GM13977 (cell line): ENCODE measurements at regions not wholly inside any gene's neighbourhood (a gene's known extent, or its start where the extent isn't known, plus 50 kb on each side); places are given as distances from the start of the nearest gene placed in this dataset.

Source experiments
- DNase-seq: peaks from one replicate; pipeline ENCODE4 v3.0.0; 2012; ENCODE audit warnings: low spot score
- CTCF ChIP-seq: IDR thresholded peaks from 2 replicates; pipeline ENCODE4 v1.5.1; 2012; ENCODE audit warnings: mild to moderate bottlenecking, control low read depth; ENCODE audit not compliant: insufficient read depth; ENCODE audit errors: extremely low read depth, missing control alignments
- in situ Hi-C: fragments of 300-500 bp; cut with MboI; formaldehyde crosslinking; loops from one replicate; pipeline ENCODE4 v1.12.0; 2022; ENCODE audit warnings: low sequenced_read_pairs, low pct_unique_long_range_greater_than_20kb, mixed read lengths, inconsistent platforms; ENCODE audit not compliant: unreplicated experiment

- in situ Hi-C loops, result no loop called here
- DNase-seq, result no peak
- no peak for TF ChIP-seq CTCF
Observed at GRCh38 chr5:117665121-117665520, 1090.5 kb upstream of the SEMA6A start.

DNA sequence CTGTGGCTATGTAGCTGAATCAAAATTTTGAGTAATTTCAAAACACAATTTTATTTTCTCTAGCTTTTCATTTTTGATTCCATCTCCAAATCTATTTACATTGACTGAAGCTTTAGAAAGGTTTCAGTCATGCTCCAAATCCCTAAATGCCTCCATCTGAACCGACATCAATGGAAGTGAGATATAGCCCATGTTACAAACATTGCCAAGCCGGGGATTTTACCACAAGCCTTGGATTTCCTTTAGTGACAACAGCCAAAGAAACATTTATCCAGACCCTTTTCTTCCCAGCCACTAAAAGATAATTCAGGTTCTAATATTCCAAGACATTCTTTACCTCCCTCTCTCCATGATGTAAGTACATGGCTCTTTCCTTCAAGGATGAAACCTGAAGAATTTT, 1087.7 kb upstream of the SEMA6A start:
- in situ Hi-C loops, result no loop called here
- no peak for TF ChIP-seq CTCF
- DNase-seq, result no peak

DNA sequence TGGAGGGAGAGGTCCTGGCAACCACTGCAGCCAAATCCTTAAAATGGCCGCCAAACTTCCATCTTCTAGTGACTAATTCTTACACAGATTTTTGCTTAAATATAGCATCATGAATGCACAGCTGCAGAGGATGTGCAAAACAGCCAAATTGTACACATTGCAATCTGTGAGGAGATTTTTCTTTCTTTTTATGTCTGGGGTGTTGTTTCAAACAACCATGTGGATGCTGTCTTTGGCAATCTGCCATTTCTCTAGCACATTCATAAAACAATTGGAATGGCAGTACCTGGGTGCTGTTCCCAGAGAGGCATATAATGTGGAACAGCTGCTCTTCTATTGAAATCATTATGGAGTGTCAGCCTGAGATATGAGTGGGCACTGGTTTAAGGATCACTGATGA, 1082.9 kb upstream of the SEMA6A start:
- in situ Hi-C loops, result no loop called here
- TF ChIP-seq CTCF, result no peak
- DNase-seq, result no peak

- no peak for DNase-seq
- TF ChIP-seq CTCF, result no peak
- in situ Hi-C loops, result no loop called here
Observed at GRCh38 chr5:117652958-117653280, 1078.3 kb upstream of the SEMA6A start.

- DNase-seq, result no peak
- in situ Hi-C loops, result no loop called here
- TF ChIP-seq CTCF, result no peak
Observed at GRCh38 chr5:117652036-117652957, 1077.7 kb upstream of the SEMA6A start.

GRCh38 chr5:117649821-117650220, 1075.2 kb upstream of the SEMA6A start:
- no peak for TF ChIP-seq CTCF
- in situ Hi-C loops, result no loop called here
- no peak for DNase-seq
